OCI-LY3 (cell line): ENCODE measurements at regions not wholly inside any gene's neighbourhood (a gene's known extent, or its start where the extent isn't known, plus 50 kb on each side); places are given as distances from the start of the nearest gene placed in this dataset.

Source experiments
- H2AFZ ChIP-seq: fragments of 200-600, 300-600 bp; shearing (Covaris generic); 2 replicates; pipeline ENCODE4 v1.6.0; 2014; ENCODE audit warnings: antibody characterized with exemption, low read depth, low read length
- H3K27ac ChIP-seq: fragments of 200-600, 300-600 bp; sonication (generic); 2 replicates; pipeline ENCODE4 v1.5.1; 2014; ENCODE audit warnings: mild to moderate bottlenecking, low read length, moderate library complexity, mixed read lengths
- H3K27me3 ChIP-seq: fragments of 200-600, 300-600 bp; sonication (generic); 2 replicates; pipeline ENCODE4 v1.6.1; 2014; ENCODE audit warnings: low read depth, low read length, mixed read lengths
- H3K36me3 ChIP-seq: fragments of 200-600, 300-600 bp; sonication (generic); replicated peaks from 2 replicates; pipeline ENCODE3; 2014; ENCODE audit warnings: low read depth, low read length, mixed read lengths
- H3K4me1 ChIP-seq: fragments of 300-600, 200-600 bp; sonication (generic); 2 replicates; pipeline ENCODE4 v1.6.1; 2014; ENCODE audit warnings: low read length, mixed read lengths
- H3K4me2 ChIP-seq: fragments of 200-600, 300-600 bp; sonication (generic); 2 replicates; pipeline ENCODE4 v1.6.1; 2014; ENCODE audit warnings: low read length, mixed read lengths
- H3K4me3 ChIP-seq: fragments of 300-600, 200-600 bp; sonication (generic); 2 replicates; pipeline ENCODE4 v1.5.1; 2014; ENCODE audit warnings: antibody characterized with exemption, mild to moderate bottlenecking, low read length, moderate library complexity
- H3K79me2 ChIP-seq: fragments of 300-600, 200-600 bp; shearing (Covaris generic); 2 replicates; pipeline ENCODE4 v1.6.1; 2014; ENCODE audit warnings: mild to moderate bottlenecking, low read length, mixed read lengths
- H3K9ac ChIP-seq: fragments of 300-600, 200-600 bp; shearing (Covaris generic); 2 replicates; pipeline ENCODE4 v1.6.0; 2014; ENCODE audit warnings: mild to moderate bottlenecking, low read length, moderate library complexity
- H3K9me3 ChIP-seq: fragments of 200-600, 300-600 bp; shearing (Covaris generic); 2 replicates; pipeline ENCODE4 v1.6.1; 2014; ENCODE audit warnings: low read length, mixed read lengths; ENCODE audit not compliant: insufficient read depth
- H4K20me1 ChIP-seq: fragments of 200-600, 300-600 bp; sonication (generic); 2 replicates; pipeline ENCODE4 v1.6.1; 2016; ENCODE audit warnings: low read length, mixed read lengths; ENCODE audit not compliant: insufficient read depth
- EZH2phosphoT487 ChIP-seq: fragments of 200-600 bp; shearing (Covaris generic); IDR thresholded peaks from 2 replicates; pipeline ENCODE4 v1.6.1; 2018; ENCODE audit warnings: antibody characterized with exemption, mixed run types, low read depth
- TF ChIP-seq, protein P1 (sequence below): fragments of 200-600, 300-600 bp; sonication (generic); IDR thresholded peaks from 2 replicates; pipeline ENCODE4 v1.5.1; 2014; ENCODE audit warnings: antibody characterized with exemption, low read length, low read depth

GRCh38 chr3:184474897-184475296 lies 86.7 kb upstream of the EPHB3 start:
- Histone ChIP-seq H3K27ac (no peak overlapping the region), H3K4me1 (peaks cover 20% of the 10 kb centered on the region), H4K20me1 (no peaks in the 10 kb centered on the region), H3K4me2 (no peak overlapping the region), H3K36me3 (no peaks in the 10 kb centered on the region), H2AFZ (no peak overlapping the region), H3K9me3 (no peaks in the 10 kb centered on the region), H3K27me3 (peaks cover 25% of the 10 kb centered on the region), H3K9ac (no peak overlapping the region), H3K4me3 (no peak overlapping the region), H3K79me2 (no peaks in the 10 kb centered on the region)
- TF ChIP-seq, protein P1, sequence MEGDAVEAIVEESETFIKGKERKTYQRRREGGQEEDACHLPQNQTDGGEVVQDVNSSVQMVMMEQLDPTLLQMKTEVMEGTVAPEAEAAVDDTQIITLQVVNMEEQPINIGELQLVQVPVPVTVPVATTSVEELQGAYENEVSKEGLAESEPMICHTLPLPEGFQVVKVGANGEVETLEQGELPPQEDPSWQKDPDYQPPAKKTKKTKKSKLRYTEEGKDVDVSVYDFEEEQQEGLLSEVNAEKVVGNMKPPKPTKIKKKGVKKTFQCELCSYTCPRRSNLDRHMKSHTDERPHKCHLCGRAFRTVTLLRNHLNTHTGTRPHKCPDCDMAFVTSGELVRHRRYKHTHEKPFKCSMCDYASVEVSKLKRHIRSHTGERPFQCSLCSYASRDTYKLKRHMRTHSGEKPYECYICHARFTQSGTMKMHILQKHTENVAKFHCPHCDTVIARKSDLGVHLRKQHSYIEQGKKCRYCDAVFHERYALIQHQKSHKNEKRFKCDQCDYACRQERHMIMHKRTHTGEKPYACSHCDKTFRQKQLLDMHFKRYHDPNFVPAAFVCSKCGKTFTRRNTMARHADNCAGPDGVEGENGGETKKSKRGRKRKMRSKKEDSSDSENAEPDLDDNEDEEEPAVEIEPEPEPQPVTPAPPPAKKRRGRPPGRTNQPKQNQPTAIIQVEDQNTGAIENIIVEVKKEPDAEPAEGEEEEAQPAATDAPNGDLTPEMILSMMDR = no peak
- no peak for TF ChIP-seq EZH2phosphoT487

DNA sequence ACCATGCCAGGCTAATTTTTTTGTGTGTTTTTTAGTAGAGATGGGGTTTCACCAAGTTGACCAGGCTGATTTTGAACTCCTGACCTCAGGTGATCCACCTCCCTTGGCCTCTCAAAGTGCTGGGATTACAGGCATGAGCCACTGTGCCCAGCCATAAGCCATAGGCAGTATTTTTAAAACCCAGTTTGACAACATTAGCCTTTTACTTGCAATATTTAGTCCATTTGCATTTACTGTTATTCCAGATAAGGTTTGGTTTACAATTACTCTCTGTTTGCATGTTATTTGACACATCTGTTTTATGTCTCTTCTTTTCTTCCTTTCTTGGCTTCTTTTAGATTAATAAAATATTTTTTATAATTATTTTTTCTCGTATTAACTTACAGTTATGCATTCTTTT lies 83.6 kb upstream of the EPHB3 start:
- Histone ChIP-seq H4K20me1 (no peaks in the 10 kb centered on the region), H3K4me2 (no peak overlapping the region), H3K9ac (no peak overlapping the region), H3K27ac (no peak overlapping the region), H3K36me3 (no peaks in the 10 kb centered on the region), H3K27me3 (peaks cover 27% of the 10 kb centered on the region), H3K9me3 (no peaks in the 10 kb centered on the region), H3K4me3 (no peak overlapping the region), H3K79me2 (no peaks in the 10 kb centered on the region), H3K4me1 (peaks cover 2% of the 10 kb centered on the region), H2AFZ (no peak overlapping the region)
- TF ChIP-seq EZH2phosphoT487 = no peak
- TF ChIP-seq, protein P1 = no peak

- Histone ChIP-seq H3K4me3 (no peak overlapping the region), H2AFZ (no peak overlapping the region), H3K4me1 (no peaks in the 10 kb centered on the region), H3K36me3 (no peaks in the 10 kb centered on the region), H3K4me2 (no peak overlapping the region), H3K79me2 (no peaks in the 10 kb centered on the region), H3K9me3 (no peaks in the 10 kb centered on the region), H3K27me3 (peaks cover 29% of the 10 kb centered on the region), H3K9ac (no peak overlapping the region), H3K27ac (no peak overlapping the region), H4K20me1 (no peaks in the 10 kb centered on the region)
- TF ChIP-seq EZH2phosphoT487 = no peak
- TF ChIP-seq, protein P1 = no peak
Observed at GRCh38 chr3:184479426-184480126, 82.0 kb upstream of the EPHB3 start.

GRCh38 chr3:184480831-184481230 lies 80.8 kb upstream of the EPHB3 start:
- H3K36me3 ChIP-seq = no peaks in the 10 kb centered on the region
- H3K27me3 ChIP-seq = peaks cover 27% of the 10 kb centered on the region
- H4K20me1 ChIP-seq = no peaks in the 10 kb centered on the region
- no peak overlapping the region for H3K9ac ChIP-seq
- no peak overlapping the region for H3K27ac ChIP-seq
- H2AFZ ChIP-seq = no peak overlapping the region
- H3K4me2 ChIP-seq = no peak overlapping the region
- no peaks in the 10 kb centered on the region for H3K79me2 ChIP-seq
- TF ChIP-seq, protein P1 = no peak
- no peak for TF ChIP-seq EZH2phosphoT487
- no peaks in the 10 kb centered on the region for H3K4me1 ChIP-seq
- H3K4me3 ChIP-seq = no peak overlapping the region
- no peaks in the 10 kb centered on the region for H3K9me3 ChIP-seq
